ENCODE measurements at regions not wholly inside any gene's neighbourhood (a gene's known extent, or its start where the extent isn't known, plus 50 kb on each side); places are given as distances from the start of the nearest gene placed in this dataset.

DNA sequence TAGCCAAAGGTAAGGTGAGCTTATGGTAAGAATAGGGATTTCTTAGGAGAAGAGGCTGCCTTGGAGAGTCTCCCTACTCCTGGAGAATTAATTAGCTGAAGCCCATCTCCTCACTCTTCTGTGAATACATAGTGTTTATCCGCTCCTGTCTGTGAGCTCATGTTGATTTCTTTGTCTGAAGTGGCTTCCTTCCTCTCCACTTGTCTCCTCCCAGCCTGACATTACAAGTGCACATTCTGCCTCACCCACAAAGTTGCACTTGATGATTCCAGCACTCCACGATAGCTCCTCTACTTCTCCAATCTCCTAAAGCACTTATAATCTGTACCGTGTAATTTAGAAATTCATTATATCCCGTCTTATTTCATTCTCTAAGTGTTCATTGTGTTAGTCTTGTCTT, 287.2 kb downstream of the QKI start:
- no peak for TF ChIP-seq EZH2 (IDR thresholded peaks at IDR 0.05; ENCODE audit: low read length)
- TF ChIP-seq, protein P1, sequence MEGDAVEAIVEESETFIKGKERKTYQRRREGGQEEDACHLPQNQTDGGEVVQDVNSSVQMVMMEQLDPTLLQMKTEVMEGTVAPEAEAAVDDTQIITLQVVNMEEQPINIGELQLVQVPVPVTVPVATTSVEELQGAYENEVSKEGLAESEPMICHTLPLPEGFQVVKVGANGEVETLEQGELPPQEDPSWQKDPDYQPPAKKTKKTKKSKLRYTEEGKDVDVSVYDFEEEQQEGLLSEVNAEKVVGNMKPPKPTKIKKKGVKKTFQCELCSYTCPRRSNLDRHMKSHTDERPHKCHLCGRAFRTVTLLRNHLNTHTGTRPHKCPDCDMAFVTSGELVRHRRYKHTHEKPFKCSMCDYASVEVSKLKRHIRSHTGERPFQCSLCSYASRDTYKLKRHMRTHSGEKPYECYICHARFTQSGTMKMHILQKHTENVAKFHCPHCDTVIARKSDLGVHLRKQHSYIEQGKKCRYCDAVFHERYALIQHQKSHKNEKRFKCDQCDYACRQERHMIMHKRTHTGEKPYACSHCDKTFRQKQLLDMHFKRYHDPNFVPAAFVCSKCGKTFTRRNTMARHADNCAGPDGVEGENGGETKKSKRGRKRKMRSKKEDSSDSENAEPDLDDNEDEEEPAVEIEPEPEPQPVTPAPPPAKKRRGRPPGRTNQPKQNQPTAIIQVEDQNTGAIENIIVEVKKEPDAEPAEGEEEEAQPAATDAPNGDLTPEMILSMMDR (optimal IDR thresholded peaks at IDR 0.05 in 1 of 3, IDR thresholded peaks at IDR 0.05 in 1 of 3, conservative IDR thresholded peaks at IDR 0.05 in 1 of 3; ENCODE audit: extremely low read depth in 1 of 3, insufficient read depth in 2 of 3, low read length in 3 of 3) = no peak

All from keratinocyte (primary cell).